SK-N-SH (cell line): ENCODE measurements at regions not wholly inside any gene's neighbourhood (a gene's known extent, or its start where the extent isn't known, plus 50 kb on each side); places are given as distances from the start of the nearest gene placed in this dataset.

Experiments used
- RAD21 ChIP-seq: IDR thresholded peaks from 2 replicates; pipeline ENCODE4 v1.6.1; 2012; ENCODE audit warnings: mild to moderate bottlenecking, low read length
- TF ChIP-seq, protein P1 (sequence below): fragments of 200-600 bp; sonication (generic); IDR thresholded peaks from 2 replicates; pipeline ENCODE4 v1.6.1; 2017; ENCODE audit warnings: antibody characterized with exemption, mild to moderate bottlenecking, moderate library complexity
- TF ChIP-seq, protein P2 (sequence below): fragments of 150-350 bp; IDR thresholded peaks from 2 replicates; pipeline ENCODE4 v1.6.1; 2017; ENCODE audit warnings: antibody characterized with exemption, low read length, low read depth, borderline replicate concordance
- TF ChIP-seq, protein P3 (sequence below): IDR thresholded peaks from 2 replicates; pipeline ENCODE4 v1.4.0; 2012; ENCODE audit warnings: low read depth, borderline replicate concordance

DNA sequence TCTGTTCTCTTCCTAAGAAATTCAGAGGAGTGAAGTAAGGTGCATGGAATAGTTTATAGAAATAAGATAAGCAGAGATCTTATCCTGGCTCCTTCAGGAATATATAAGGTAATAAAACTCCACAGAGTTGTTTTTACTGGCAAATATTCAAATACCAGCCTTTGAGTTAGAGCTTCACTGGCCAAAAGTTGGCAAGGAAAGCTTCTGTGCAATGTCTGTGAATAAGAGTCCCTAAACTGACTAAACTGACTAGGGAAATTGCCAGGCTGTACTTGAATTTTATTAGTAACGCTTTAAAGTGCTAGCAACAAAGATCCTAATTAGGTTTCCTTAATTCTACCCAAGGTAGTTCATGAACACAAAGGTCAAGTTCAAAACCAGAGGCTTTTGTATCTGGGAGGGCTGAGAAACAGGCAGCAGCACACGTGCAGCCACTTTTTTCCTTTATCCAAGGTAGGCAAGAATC lies 131.1 kb upstream of the MPDZ start:
- TF ChIP-seq, protein P1, sequence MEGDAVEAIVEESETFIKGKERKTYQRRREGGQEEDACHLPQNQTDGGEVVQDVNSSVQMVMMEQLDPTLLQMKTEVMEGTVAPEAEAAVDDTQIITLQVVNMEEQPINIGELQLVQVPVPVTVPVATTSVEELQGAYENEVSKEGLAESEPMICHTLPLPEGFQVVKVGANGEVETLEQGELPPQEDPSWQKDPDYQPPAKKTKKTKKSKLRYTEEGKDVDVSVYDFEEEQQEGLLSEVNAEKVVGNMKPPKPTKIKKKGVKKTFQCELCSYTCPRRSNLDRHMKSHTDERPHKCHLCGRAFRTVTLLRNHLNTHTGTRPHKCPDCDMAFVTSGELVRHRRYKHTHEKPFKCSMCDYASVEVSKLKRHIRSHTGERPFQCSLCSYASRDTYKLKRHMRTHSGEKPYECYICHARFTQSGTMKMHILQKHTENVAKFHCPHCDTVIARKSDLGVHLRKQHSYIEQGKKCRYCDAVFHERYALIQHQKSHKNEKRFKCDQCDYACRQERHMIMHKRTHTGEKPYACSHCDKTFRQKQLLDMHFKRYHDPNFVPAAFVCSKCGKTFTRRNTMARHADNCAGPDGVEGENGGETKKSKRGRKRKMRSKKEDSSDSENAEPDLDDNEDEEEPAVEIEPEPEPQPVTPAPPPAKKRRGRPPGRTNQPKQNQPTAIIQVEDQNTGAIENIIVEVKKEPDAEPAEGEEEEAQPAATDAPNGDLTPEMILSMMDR: no peak
- TF ChIP-seq, protein P2, sequence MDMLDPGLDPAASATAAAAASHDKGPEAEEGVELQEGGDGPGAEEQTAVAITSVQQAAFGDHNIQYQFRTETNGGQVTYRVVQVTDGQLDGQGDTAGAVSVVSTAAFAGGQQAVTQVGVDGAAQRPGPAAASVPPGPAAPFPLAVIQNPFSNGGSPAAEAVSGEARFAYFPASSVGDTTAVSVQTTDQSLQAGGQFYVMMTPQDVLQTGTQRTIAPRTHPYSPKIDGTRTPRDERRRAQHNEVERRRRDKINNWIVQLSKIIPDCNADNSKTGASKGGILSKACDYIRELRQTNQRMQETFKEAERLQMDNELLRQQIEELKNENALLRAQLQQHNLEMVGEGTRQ: no peak
- no peak for TF ChIP-seq RAD21
- TF ChIP-seq, protein P3, sequence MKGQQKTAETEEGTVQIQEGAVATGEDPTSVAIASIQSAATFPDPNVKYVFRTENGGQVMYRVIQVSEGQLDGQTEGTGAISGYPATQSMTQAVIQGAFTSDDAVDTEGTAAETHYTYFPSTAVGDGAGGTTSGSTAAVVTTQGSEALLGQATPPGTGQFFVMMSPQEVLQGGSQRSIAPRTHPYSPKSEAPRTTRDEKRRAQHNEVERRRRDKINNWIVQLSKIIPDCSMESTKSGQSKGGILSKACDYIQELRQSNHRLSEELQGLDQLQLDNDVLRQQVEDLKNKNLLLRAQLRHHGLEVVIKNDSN: no peak
